ENCODE measurements at regions not wholly inside any gene's neighbourhood (a gene's known extent, or its start where the extent isn't known, plus 50 kb on each side); places are given as distances from the start of the nearest gene placed in this dataset.

DNA sequence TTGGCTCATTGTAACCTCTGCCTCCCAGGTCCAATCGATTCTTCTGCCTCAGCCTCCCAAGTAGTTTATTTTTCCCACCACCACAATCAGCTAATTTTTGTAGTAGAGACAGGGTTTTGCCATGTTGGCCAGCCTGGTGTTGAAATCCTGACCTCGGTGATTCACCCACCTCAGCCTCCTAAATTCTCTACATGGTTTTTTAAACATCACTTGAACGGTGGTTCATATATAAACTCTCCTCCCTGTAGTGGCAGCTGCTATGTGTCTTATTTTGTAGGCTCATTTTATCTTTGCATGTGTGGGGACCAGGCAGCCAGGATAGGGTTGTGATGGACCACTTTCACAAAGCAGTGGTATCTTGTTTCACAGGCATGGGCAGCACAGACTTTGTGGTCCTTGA is 175.8 kb upstream of the USP9Y start:
- no peak overlapping the region for H3K4me3 Mint-ChIP-seq
- H3K9me3 Mint-ChIP-seq: no peaks in the 10 kb centered on the region
- Histone ChIP-seq H3K36me3 (ENCODE audit: insufficient read depth, low read length) (no peaks in the 10 kb centered on the region), H3K4me3 (ENCODE audit: low read length) (no peak overlapping the region), H3K27me3 (ENCODE audit: control insufficient read depth in 1 of 2, insufficient read depth in 2 of 2, low read length in 2 of 2) (no peaks in the 10 kb centered on the region), H3K27ac (ENCODE audit: low read depth in 1 of 2, low read length in 2 of 2) (no peak overlapping the region), H3K9me3 (ENCODE audit: control insufficient read depth in 1 of 2, insufficient read depth in 1 of 2, low read length in 2 of 2) (no peaks in the 10 kb centered on the region), H3K4me1 (ENCODE audit: insufficient read depth, low read length) (no peaks in the 10 kb centered on the region)
- ChIA-PET CTCF (no interaction called here), POLR2A (no interaction called here)
- TF ChIP-seq, protein P1, sequence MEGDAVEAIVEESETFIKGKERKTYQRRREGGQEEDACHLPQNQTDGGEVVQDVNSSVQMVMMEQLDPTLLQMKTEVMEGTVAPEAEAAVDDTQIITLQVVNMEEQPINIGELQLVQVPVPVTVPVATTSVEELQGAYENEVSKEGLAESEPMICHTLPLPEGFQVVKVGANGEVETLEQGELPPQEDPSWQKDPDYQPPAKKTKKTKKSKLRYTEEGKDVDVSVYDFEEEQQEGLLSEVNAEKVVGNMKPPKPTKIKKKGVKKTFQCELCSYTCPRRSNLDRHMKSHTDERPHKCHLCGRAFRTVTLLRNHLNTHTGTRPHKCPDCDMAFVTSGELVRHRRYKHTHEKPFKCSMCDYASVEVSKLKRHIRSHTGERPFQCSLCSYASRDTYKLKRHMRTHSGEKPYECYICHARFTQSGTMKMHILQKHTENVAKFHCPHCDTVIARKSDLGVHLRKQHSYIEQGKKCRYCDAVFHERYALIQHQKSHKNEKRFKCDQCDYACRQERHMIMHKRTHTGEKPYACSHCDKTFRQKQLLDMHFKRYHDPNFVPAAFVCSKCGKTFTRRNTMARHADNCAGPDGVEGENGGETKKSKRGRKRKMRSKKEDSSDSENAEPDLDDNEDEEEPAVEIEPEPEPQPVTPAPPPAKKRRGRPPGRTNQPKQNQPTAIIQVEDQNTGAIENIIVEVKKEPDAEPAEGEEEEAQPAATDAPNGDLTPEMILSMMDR (IDR thresholded peaks at IDR 0.05): no peak
- H3K36me3 Mint-ChIP-seq (ENCODE audit: low read depth): no peaks in the 10 kb centered on the region
- intact Hi-C loops (cut with DNase I, micrococcal nuclease): no loop called here
- DNase-seq (no peak), ATAC-seq (ENCODE audit: poor library complexity) (no peak)
- no peak overlapping the region for H3K27ac Mint-ChIP-seq
- peaks cover 13% of the 10 kb centered on the region for H3K4me1 Mint-ChIP-seq (ENCODE audit: low read depth)
- H3K27me3 Mint-ChIP-seq: no peaks in the 10 kb centered on the region

DNA sequence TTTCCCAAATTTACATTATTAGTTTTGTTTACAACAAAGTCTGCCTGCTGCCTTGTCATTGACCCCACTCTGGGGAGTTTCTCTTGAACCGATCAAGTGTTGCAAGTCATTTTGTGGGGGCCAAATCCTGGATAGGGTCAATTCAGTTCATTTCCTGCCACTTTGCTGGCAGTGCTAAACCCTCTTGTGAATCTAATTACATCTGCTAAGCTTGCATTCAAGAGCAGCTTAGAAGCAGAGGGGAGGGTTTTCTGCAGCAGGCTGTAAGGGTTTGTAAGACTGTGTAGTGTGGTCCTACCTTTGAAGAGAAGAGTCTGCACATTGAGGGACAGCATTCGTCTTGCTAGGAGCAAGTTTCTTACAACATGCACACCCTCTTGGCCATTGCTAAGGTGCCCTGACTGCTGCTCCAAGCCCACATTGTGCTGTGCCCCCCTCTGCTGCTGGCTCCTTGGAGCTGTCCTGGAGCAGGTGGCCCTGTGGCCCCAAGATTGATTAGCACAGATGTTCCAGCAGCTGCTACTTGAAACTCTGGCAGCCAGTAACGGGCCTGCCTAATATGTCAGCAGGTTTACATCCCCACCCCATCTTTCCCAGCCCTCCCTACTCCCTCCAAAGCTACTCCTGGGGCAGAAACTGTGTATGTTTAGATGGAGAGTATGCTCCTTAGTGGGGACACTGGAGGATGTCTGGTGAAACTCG is 174.5 kb upstream of the USP9Y start:
- Histone ChIP-seq H3K4me3 (ENCODE audit: low read length) (no peak overlapping the region), H3K4me1 (ENCODE audit: insufficient read depth, low read length) (no peaks in the 10 kb centered on the region), H3K27ac (ENCODE audit: low read depth in 1 of 2, low read length in 2 of 2) (no peak overlapping the region), H3K9me3 (ENCODE audit: control insufficient read depth in 1 of 2, insufficient read depth in 1 of 2, low read length in 2 of 2) (no peaks in the 10 kb centered on the region), H3K27me3 (ENCODE audit: control insufficient read depth in 1 of 2, insufficient read depth in 2 of 2, low read length in 2 of 2) (no peaks in the 10 kb centered on the region), H3K36me3 (ENCODE audit: insufficient read depth, low read length) (no peaks in the 10 kb centered on the region)
- Mint-ChIP-seq H3K27me3 (no peaks in the 10 kb centered on the region), H3K4me3 (no peak overlapping the region), H3K27ac (no peak overlapping the region), H3K9me3 (no peaks in the 10 kb centered on the region), H3K36me3 (ENCODE audit: low read depth) (no peaks in the 10 kb centered on the region), H3K4me1 (ENCODE audit: low read depth) (peaks cover 13% of the 10 kb centered on the region)
- DNase-seq (no peak), ATAC-seq (ENCODE audit: poor library complexity) (no peak)
- CTCF ChIA-PET: no interaction called here
- TF ChIP-seq, protein P1 (IDR thresholded peaks at IDR 0.05): no peak
- intact Hi-C loops (cut with DNase I, micrococcal nuclease): no loop called here
- POLR2A ChIA-PET: interaction anchor here (1.4 kb wide), 1 partner anchor 12 kb away, joined by 3 read pairs; no protein-coding TSS in a partner anchor

DNA sequence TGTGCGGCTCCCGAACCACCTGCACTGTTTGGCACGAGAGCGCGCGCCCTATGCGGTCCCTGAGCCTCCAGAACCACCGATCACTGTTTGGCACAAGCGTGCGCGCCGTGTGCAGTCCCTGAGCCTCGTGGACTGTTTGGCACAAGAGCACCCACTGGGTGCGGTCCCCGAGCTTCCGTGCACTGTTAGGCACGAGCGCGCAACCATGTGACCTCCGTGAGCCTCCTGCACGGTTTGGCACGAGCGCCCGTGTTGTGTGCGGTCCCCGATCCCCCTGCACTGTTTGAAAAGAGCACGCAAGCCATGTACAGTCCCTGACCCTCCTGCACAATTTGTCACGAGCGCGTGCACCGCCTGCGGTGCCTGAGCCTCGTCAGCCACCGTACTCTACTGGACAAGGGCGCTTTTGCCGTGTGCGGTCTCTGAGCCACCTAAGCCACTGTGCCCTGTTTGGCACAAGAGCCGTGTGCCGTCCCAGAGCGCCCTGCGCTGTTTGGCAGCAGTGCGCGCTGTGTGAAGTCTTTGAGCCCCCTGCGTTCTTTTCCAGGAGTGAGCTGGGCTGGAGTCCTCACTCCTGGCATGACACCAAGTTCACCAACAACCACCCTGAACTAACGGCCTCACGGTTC is 163.7 kb upstream of the USP9Y start:
- Histone ChIP-seq H3K9me3 (ENCODE audit: control insufficient read depth in 1 of 2, insufficient read depth in 1 of 2, low read length in 2 of 2) (no peaks in the 10 kb centered on the region), H3K4me1 (ENCODE audit: insufficient read depth, low read length) (peaks cover 10% of the 10 kb centered on the region), H3K27ac (ENCODE audit: low read depth in 1 of 2, low read length in 2 of 2) (no peak overlapping the region), H3K4me3 (ENCODE audit: low read length) (peak overlapping the region; percentile 24), H3K36me3 (ENCODE audit: insufficient read depth, low read length) (no peaks in the 10 kb centered on the region), H3K27me3 (ENCODE audit: control insufficient read depth in 1 of 2, insufficient read depth in 2 of 2, low read length in 2 of 2) (no peaks in the 10 kb centered on the region)
- ChIA-PET CTCF (no interaction called here), POLR2A (interaction anchor here (0.6 kb wide), 1 partner anchor 84 kb away, joined by 3 read pairs; no protein-coding TSS in a partner anchor)
- H3K36me3 Mint-ChIP-seq (ENCODE audit: low read depth): no peaks in the 10 kb centered on the region
- H3K4me3 Mint-ChIP-seq: peak overlapping the region; percentile 25
- no peak overlapping the region for H3K27ac Mint-ChIP-seq
- peaks cover 4% of the 10 kb centered on the region for H3K4me1 Mint-ChIP-seq (ENCODE audit: low read depth)
- intact Hi-C loops (cut with DNase I, micrococcal nuclease): no loop called here
- H3K9me3 Mint-ChIP-seq: no peaks in the 10 kb centered on the region
- H3K27me3 Mint-ChIP-seq: peaks cover 12% of the 10 kb centered on the region
- DNase-seq: peak in 3 of 14 experiments; percentile 5 to 21 (median 19)
- ATAC-seq (ENCODE audit: poor library complexity): no peak
- TF ChIP-seq, protein P1 (IDR thresholded peaks at IDR 0.05): no peak
